RWPE1 (cell line): ENCODE measurements at regions not wholly inside any gene's neighbourhood (a gene's known extent, or its start where the extent isn't known, plus 50 kb on each side); places are given as distances from the start of the nearest gene placed in this dataset.

ENCODE experiments used
- CTCF ChIA-PET: fragments of 350-600 bp; sonication (Branson Sonifier 250); formaldehyde crosslinking; extraction: SDS; loops from one replicate; lab custom pipeline; 2021; lab: Yijun Ruan, JAX
- POLR2A ChIA-PET: fragments of 400-600 bp; formaldehyde crosslinking; extraction: SDS; loops from one replicate; lab custom pipeline; 2020; ENCODE audit warnings: antibody characterized with exemption; ENCODE audit not compliant: low non-redundant PET; lab: Yijun Ruan, JAX
- DNase-seq: peaks from one replicate; pipeline ENCODE4 v3.0.0; 2012; ENCODE audit warnings: low spot score
- H3K27ac ChIP-seq: fragments of 450-650 bp; 2 replicates; pipeline ENCODE4 v1.5.1; 2017
- TF ChIP-seq, protein P1 (sequence below): fragments of 450-650 bp; conservative IDR thresholded peaks from 2 replicates; pipeline ENCODE4 v1.5.1; 2017; ENCODE audit warnings: low read depth, mild to moderate bottlenecking

DNA sequence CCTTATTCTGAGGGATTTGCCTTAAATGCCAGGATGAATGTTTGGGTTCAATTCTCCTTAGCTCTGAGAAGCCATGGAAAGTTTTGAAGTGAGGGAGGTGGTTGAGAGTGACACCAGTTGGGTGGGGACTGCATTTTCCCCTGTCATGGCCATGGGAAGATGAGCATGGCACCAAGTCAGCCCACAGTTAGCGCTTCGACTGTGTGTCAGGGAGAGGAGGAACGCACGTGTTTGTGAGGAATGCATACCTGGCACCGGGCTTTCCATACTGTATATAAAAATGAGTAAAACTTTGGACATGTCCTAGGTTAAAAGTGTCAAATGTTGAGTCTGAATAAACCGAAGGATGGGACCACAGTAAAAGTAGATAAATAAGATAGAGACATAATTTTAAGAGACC, 187.5 kb upstream of the KL start:
- ChIA-PET CTCF (interaction anchor here (0.6 kb wide), 1 partner anchor 11 kb away, joined by 3 read pairs; no protein-coding TSS in a partner anchor), POLR2A (no interaction called here)
- TF ChIP-seq, protein P1, sequence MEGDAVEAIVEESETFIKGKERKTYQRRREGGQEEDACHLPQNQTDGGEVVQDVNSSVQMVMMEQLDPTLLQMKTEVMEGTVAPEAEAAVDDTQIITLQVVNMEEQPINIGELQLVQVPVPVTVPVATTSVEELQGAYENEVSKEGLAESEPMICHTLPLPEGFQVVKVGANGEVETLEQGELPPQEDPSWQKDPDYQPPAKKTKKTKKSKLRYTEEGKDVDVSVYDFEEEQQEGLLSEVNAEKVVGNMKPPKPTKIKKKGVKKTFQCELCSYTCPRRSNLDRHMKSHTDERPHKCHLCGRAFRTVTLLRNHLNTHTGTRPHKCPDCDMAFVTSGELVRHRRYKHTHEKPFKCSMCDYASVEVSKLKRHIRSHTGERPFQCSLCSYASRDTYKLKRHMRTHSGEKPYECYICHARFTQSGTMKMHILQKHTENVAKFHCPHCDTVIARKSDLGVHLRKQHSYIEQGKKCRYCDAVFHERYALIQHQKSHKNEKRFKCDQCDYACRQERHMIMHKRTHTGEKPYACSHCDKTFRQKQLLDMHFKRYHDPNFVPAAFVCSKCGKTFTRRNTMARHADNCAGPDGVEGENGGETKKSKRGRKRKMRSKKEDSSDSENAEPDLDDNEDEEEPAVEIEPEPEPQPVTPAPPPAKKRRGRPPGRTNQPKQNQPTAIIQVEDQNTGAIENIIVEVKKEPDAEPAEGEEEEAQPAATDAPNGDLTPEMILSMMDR: no peak
- no peak overlapping the region for H3K27ac ChIP-seq
- no peak for DNase-seq

DNA sequence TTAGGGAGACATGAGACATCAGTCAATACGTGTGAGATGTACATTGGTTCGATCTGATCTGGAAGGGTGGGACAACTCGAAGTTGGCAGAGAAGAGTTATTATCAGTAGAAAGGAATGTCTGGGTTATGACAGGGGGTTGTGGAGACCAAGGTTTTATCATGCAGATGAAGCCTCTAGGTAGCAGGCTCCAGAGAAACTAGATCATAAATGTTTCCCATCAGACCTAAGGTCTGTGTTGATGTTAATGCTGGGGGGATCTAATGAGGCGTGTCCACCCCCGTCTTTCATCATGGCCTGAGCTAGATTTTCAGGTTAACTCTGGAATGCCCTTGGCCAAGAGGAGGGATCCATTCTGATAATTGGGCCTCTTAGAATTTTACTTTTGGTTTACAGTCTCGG, 187.0 kb upstream of the KL start:
- CTCF ChIA-PET: interaction anchor here (0.6 kb wide), 1 partner anchor 10 kb away, joined by 3 read pairs; no protein-coding TSS in a partner anchor
- DNase-seq: no peak
- POLR2A ChIA-PET: no interaction called here
- TF ChIP-seq, protein P1: no peak
- peak overlapping the region; percentile 47 for H3K27ac ChIP-seq

DNA sequence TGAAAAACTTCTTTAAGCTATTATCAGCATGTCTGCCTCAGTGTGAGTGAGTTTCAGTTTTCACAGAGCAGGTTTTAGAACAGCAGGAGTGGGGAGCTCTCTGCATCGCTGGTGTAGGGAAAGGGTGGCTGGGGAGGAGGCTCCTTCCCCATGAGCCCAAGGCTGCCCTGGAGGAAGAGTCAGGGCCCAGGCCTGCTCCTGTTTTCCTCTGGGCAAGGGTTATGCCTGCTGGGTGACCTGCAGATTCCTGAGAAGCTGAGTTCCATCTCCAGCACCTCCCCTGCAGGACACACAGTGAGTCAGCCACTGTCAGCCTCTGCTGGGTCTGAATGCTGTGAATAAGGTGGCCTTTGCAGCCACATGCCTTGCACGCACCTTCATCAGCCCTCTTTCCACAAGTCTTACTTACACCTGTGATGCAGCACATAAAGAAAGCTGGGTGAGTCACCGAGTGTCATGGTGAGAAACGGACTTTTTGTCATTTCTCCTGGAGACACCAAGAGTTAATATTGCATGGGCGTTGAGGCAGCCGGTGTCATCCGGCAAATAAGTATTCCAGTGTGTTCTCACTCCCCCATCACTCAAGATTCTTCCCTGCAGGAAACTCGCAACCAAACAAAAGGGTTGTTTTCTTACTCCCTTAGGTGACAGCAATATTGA, 186.4 kb upstream of the KL start:
- TF ChIP-seq, protein P1: no peak
- peak; percentile 48 for DNase-seq
- CTCF ChIA-PET: no interaction called here
- POLR2A ChIA-PET: no interaction called here
- peak overlapping the region; percentile 47 for H3K27ac ChIP-seq

DNA sequence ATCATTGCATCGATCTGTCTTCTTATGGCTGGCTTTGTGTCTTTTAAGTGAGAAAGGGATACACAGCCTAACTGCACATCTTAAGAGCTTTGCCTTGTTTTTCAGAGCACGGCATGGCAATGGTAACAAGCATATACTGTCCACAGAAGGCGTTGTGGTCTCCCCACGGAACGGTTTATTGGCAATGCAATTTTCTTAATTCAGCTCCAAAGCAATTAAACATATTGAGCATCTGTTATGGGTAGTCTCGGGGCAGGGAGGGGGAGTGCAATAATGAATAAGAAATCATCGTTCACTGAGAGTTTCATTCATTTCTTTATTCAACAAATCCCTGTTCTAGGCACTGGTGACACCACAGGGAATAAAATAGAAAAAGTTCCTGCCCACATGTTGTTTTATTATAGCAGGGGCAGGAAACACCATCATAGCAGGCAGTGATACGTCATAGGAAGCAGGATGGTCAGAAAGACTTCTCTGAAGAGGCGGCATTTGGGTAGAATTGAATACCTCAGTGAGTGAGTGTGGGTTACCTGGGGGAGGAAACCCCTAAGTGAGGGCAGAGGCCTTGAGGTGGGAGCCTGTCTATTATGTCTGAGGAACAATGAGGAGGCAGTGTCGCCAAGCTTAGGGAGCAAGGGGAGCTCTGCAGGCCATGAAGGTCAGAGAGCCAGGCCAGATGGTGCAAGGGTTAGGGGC, 185.7 kb upstream of the KL start:
- POLR2A ChIA-PET: no interaction called here
- no peak for DNase-seq
- no peak overlapping the region for H3K27ac ChIP-seq

DNA sequence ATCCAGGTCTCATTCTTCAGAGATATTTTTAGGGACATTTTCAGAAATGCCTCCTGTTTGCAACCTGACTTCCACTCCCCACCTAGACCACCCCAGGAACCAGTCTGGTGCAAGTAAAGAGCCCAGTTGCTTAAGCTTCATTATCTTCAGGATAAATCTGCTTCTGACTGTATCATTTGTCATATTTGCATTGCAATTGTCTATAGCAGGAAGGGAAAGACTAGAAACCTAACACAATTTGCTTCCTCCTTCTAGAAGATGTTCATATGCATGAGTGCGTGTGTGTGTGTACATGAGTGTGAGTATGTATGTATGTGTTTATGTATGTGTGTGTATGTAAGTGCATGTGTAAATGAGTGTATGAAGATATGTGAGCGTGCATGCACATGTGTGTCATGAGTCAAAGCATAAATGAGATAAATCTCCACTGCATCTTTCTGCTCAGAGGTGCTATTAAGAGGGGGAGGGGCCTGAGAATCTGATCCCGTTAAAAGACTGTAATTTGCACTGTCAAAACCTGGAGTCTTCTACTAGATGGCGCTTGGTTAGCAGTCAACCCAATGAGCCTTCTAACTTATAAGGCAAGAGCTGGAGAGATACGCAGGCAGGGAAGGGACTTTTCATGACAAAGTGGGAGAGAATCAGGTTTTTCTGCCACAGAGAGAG, 178.8 kb upstream of the KL start:
- no peak overlapping the region for H3K27ac ChIP-seq
- CTCF ChIA-PET: no interaction called here

More for the DNA sequence above, 185.7 kb upstream of the KL start:
- TF ChIP-seq, protein P1: no peak
- CTCF ChIA-PET: no interaction called here

More for the DNA sequence above, 178.8 kb upstream of the KL start:
- TF ChIP-seq, protein P1: no peak
- POLR2A ChIA-PET: no interaction called here
- DNase-seq: no peak
